ENCODE measurements at regions not wholly inside any gene's neighbourhood (a gene's known extent, or its start where the extent isn't known, plus 50 kb on each side); places are given as distances from the start of the nearest gene placed in this dataset.

DNA sequence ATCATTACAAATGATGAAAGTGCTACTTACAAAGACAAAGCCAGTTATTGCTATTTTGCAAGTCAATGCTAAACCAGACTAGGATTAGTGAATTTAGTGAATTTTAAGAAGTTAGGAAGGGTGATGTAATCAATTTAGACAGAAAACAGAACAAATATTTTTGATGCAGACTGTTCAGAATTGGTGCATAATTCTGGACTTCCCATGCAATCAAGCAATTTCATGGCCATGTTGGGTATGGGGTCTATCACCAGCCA, 85.4 kb downstream of the CH25H start:
- no peak for TF ChIP-seq TCF4 (CRISPR knock-in tag; IDR thresholded peaks at IDR 0.05; ENCODE audit: borderline replicate concordance)
- TF ChIP-seq, protein P1, sequence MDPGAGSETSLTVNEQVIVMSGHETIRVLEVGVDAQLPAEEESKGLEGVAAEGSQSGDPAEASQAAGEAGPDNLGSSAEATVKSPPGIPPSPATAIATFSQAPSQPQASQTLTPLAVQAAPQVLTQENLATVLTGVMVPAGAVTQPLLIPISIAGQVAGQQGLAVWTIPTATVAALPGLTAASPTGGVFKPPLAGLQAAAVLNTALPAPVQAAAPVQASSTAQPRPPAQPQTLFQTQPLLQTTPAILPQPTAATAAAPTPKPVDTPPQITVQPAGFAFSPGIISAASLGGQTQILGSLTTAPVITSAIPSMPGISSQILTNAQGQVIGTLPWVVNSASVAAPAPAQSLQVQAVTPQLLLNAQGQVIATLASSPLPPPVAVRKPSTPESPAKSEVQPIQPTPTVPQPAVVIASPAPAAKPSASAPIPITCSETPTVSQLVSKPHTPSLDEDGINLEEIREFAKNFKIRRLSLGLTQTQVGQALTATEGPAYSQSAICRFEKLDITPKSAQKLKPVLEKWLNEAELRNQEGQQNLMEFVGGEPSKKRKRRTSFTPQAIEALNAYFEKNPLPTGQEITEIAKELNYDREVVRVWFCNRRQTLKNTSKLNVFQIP (CRISPR knock-in tag; IDR thresholded peaks at IDR 0.05; ENCODE audit: borderline replicate concordance, low read depth) = no peak
- TF ChIP-seq, protein P2, sequence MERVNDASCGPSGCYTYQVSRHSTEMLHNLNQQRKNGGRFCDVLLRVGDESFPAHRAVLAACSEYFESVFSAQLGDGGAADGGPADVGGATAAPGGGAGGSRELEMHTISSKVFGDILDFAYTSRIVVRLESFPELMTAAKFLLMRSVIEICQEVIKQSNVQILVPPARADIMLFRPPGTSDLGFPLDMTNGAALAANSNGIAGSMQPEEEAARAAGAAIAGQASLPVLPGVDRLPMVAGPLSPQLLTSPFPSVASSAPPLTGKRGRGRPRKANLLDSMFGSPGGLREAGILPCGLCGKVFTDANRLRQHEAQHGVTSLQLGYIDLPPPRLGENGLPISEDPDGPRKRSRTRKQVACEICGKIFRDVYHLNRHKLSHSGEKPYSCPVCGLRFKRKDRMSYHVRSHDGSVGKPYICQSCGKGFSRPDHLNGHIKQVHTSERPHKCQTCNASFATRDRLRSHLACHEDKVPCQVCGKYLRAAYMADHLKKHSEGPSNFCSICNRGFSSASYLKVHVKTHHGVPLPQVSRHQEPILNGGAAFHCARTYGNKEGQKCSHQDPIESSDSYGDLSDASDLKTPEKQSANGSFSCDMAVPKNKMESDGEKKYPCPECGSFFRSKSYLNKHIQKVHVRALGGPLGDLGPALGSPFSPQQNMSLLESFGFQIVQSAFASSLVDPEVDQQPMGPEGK (CRISPR knock-in tag; IDR thresholded peaks at IDR 0.05; ENCODE audit: borderline replicate concordance) = no peak
- TF ChIP-seq ZNF8 (CRISPR knock-in tag; IDR thresholded peaks at IDR 0.05) = no peak
- TF ChIP-seq, protein P3, sequence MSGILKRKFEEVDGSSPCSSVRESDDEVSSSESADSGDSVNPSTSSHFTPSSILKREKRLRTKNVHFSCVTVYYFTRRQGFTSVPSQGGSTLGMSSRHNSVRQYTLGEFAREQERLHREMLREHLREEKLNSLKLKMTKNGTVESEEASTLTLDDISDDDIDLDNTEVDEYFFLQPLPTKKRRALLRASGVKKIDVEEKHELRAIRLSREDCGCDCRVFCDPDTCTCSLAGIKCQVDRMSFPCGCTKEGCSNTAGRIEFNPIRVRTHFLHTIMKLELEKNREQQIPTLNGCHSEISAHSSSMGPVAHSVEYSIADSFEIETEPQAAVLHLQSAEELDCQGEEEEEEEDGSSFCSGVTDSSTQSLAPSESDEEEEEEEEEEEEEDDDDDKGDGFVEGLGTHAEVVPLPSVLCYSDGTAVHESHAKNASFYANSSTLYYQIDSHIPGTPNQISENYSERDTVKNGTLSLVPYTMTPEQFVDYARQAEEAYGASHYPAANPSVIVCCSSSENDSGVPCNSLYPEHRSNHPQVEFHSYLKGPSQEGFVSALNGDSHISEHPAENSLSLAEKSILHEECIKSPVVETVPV (CRISPR knock-in tag; IDR thresholded peaks at IDR 0.05) = no peak
- TF ChIP-seq ESRRG (CRISPR knock-in tag; IDR thresholded peaks at IDR 0.05) = no peak
- no peak for TF ChIP-seq TOX (CRISPR knock-in tag; IDR thresholded peaks at IDR 0.05; ENCODE audit: borderline replicate concordance)
- no peak for TF ChIP-seq BACH2 (CRISPR knock-in tag; IDR thresholded peaks at IDR 0.05; ENCODE audit: borderline replicate concordance)
- TF ChIP-seq PPARA (CRISPR knock-in tag; IDR thresholded peaks at IDR 0.05; ENCODE audit: borderline replicate concordance) = no peak
- no peak for TF ChIP-seq ISL1 (CRISPR knock-in tag; IDR thresholded peaks at IDR 0.05)
- no peak for TF ChIP-seq ARNTL (CRISPR knock-in tag; IDR thresholded peaks at IDR 0.05; ENCODE audit: borderline replicate concordance, low read depth)
- no peak for TF ChIP-seq ZFP3 (CRISPR knock-in tag; IDR thresholded peaks at IDR 0.05)
- TF ChIP-seq CSDC2 (CRISPR knock-in tag; IDR thresholded peaks at IDR 0.05) = no peak
- ATAC-seq = no peak

DNA sequence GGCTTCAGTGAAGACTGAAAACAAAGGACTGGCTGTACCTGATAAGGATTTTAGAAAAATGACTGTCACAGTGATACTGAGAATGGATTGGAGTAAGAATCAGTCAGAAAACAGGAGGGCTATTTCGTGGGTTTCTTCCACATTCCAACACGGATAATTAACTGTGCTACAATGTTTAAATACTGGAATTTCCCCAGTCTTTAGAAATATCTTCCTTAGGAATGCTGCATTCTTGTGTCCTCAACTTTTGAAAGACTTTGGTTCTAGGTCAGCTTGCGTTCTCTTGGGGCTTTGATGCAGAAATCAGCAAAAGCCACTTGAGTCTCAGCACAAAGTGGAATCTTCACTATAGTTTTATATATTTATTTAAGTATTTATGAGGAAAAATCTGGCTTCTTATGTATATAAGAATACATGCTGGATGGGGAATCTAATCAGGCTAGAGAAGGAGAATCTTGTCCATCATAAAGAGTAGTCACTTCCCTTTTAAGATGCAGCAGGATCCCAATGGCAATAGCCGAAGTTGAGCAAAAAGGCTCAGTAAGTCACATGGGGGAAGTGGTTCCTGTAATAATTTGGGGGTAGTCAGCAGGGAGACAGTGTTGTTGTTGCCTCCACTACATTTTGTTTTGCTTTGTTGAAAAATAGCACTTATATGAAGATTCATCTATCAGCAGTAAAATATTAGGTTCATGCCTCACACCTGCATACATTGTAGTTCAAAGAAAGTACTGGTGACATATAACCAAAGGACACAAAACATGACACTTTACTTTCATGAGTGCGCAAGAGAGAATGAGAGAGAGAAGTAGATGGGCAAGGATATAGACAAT, 86.0 kb downstream of the CH25H start:
- TF ChIP-seq ZC3H10 (CRISPR knock-in tag; IDR thresholded peaks at IDR 0.05) (no peak), ISL1 (CRISPR knock-in tag; IDR thresholded peaks at IDR 0.05) (no peak), OSR1 (CRISPR knock-in tag; IDR thresholded peaks at IDR 0.05) (no peak), ZNF70 (CRISPR knock-in tag; IDR thresholded peaks at IDR 0.05) (no peak), TCF4 (CRISPR knock-in tag; IDR thresholded peaks at IDR 0.05; ENCODE audit: borderline replicate concordance) (no peak), ESRRG (CRISPR knock-in tag; IDR thresholded peaks at IDR 0.05) (no peak), TOX (CRISPR knock-in tag; IDR thresholded peaks at IDR 0.05; ENCODE audit: borderline replicate concordance) (no peak), ARNTL (CRISPR knock-in tag; IDR thresholded peaks at IDR 0.05; ENCODE audit: borderline replicate concordance, low read depth) (no peak), GLIS3 (CRISPR knock-in tag; IDR thresholded peaks at IDR 0.05) (no peak)
- TF ChIP-seq, protein P3 (CRISPR knock-in tag; IDR thresholded peaks at IDR 0.05) = no peak
- TF ChIP-seq, protein P4, sequence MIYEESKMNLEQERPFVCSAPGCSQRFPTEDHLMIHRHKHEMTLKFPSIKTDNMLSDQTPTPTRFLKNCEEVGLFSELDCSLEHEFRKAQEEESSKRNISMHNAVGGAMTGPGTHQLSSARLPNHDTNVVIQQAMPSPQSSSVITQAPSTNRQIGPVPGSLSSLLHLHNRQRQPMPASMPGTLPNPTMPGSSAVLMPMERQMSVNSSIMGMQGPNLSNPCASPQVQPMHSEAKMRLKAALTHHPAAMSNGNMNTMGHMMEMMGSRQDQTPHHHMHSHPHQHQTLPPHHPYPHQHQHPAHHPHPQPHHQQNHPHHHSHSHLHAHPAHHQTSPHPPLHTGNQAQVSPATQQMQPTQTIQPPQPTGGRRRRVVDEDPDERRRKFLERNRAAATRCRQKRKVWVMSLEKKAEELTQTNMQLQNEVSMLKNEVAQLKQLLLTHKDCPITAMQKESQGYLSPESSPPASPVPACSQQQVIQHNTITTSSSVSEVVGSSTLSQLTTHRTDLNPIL (CRISPR knock-in tag; IDR thresholded peaks at IDR 0.05; ENCODE audit: low read depth) = no peak
- TF ChIP-seq, protein P5, sequence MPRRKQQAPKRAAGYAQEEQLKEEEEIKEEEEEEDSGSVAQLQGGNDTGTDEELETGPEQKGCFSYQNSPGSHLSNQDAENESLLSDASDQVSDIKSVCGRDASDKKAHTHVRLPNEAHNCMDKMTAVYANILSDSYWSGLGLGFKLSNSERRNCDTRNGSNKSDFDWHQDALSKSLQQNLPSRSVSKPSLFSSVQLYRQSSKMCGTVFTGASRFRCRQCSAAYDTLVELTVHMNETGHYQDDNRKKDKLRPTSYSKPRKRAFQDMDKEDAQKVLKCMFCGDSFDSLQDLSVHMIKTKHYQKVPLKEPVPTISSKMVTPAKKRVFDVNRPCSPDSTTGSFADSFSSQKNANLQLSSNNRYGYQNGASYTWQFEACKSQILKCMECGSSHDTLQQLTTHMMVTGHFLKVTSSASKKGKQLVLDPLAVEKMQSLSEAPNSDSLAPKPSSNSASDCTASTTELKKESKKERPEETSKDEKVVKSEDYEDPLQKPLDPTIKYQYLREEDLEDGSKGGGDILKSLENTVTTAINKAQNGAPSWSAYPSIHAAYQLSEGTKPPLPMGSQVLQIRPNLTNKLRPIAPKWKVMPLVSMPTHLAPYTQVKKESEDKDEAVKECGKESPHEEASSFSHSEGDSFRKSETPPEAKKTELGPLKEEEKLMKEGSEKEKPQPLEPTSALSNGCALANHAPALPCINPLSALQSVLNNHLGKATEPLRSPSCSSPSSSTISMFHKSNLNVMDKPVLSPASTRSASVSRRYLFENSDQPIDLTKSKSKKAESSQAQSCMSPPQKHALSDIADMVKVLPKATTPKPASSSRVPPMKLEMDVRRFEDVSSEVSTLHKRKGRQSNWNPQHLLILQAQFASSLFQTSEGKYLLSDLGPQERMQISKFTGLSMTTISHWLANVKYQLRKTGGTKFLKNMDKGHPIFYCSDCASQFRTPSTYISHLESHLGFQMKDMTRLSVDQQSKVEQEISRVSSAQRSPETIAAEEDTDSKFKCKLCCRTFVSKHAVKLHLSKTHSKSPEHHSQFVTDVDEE (CRISPR knock-in tag; IDR thresholded peaks at IDR 0.05) = no peak
- no peak for ATAC-seq

Measured in SK-N-SH treated with all-trans-retinoic acid at 6 μM for 48 hours (cell line).